ENCODE measurements at regions not wholly inside any gene's neighbourhood (a gene's known extent, or its start where the extent isn't known, plus 50 kb on each side); places are given as distances from the start of the nearest gene placed in this dataset.

GRCh38 chr10:33673839-33674415 lies 339.5 kb upstream of the NRP1 start:
- TF ChIP-seq CTCF (IDR thresholded peaks at IDR 0.05): no peak
- TF ChIP-seq POLR2A (IDR thresholded peaks at IDR 0.05): no peak

Data from right lobe of liver (tissue), 4 donors.